ENCODE measurements at regions not wholly inside any gene's neighbourhood (a gene's known extent, or its start where the extent isn't known, plus 50 kb on each side); places are given as distances from the start of the nearest gene placed in this dataset.

- no peaks in the 10 kb centered on the region for H3K9me3 ChIP-seq
- WGBS, 2 donors: 92 to 93% methylated on average over 2 of the region's 2 CpGs
- H3K27me3 ChIP-seq: no peaks in the 10 kb centered on the region
- no peak overlapping the region for H3K27ac ChIP-seq
- H3K36me3 ChIP-seq: no peaks in the 10 kb centered on the region
- no peak for DNase-seq
- H3K4me1 ChIP-seq: no peaks in the 10 kb centered on the region
- no peak for ATAC-seq (ENCODE audit: low FRiP score in 2 of 2)
- H3K4me3 ChIP-seq: no peak overlapping the region
- no peak for TF ChIP-seq EP300 (IDR thresholded peaks at IDR 0.05)
- TF ChIP-seq POLR2A (IDR thresholded peaks at IDR 0.05): no peak
Observed at GRCh38 chr20:12327205-12327604, 409.5 kb downstream of the BTBD3 start.

- Histone ChIP-seq H3K27me3 (no peaks in the 10 kb centered on the region), H3K4me3 (no peak overlapping the region), H3K27ac (no peak overlapping the region), H3K4me1 (no peaks in the 10 kb centered on the region), H3K36me3 (no peaks in the 10 kb centered on the region), H3K9me3 (no peaks in the 10 kb centered on the region)
- WGBS, 2 donors: 80 to 90% methylated on average over 1 of the region's 1 CpG
- DNase-seq: no peak
- TF ChIP-seq EP300 (IDR thresholded peaks at IDR 0.05) (no peak), POLR2A (IDR thresholded peaks at IDR 0.05) (no peak)
- no peak for ATAC-seq (ENCODE audit: low FRiP score in 2 of 2)
Observed at GRCh38 chr20:12331236-12331635, 413.5 kb downstream of the BTBD3 start.

- no peak for ATAC-seq (ENCODE audit: low FRiP score in 2 of 2)
- TF ChIP-seq CTCF (IDR thresholded peaks at IDR 0.05) (no peak), EP300 (IDR thresholded peaks at IDR 0.05) (no peak), POLR2AphosphoS5 (IDR thresholded peaks at IDR 0.05) (no peak), POLR2A (IDR thresholded peaks at IDR 0.05) (no peak)
Observed at GRCh38 chr20:12337601-12338000, 419.9 kb downstream of the BTBD3 start.

GRCh38 chr20:12345978-12346377, 428.3 kb downstream of the BTBD3 start:
- ATAC-seq (ENCODE audit: low FRiP score in 2 of 2) (no peak), DNase-seq (no peak)
- no peaks in the 10 kb centered on the region for H3K9me3 ChIP-seq
- H3K4me1 ChIP-seq: no peaks in the 10 kb centered on the region
- no peak for TF ChIP-seq CTCF (IDR thresholded peaks at IDR 0.05)
- TF ChIP-seq POLR2A (IDR thresholded peaks at IDR 0.05): no peak
- TF ChIP-seq POLR2AphosphoS5 (IDR thresholded peaks at IDR 0.05): no peak
- TF ChIP-seq EP300 (IDR thresholded peaks at IDR 0.05): no peak
- no peaks in the 10 kb centered on the region for H3K36me3 ChIP-seq
- no peak overlapping the region for H3K4me3 ChIP-seq
- no peaks in the 10 kb centered on the region for H3K27me3 ChIP-seq
- WGBS, 2 donors: 97 to 100% methylated on average over 2 of the region's 2 CpGs
- H3K27ac ChIP-seq: no peak overlapping the region

More at GRCh38 chr20:12337601-12338000, 419.9 kb downstream of the BTBD3 start:
- no peak for DNase-seq
- H3K27ac ChIP-seq: no peak overlapping the region
- H3K4me1 ChIP-seq: no peaks in the 10 kb centered on the region
- H3K9me3 ChIP-seq: no peaks in the 10 kb centered on the region
- no peaks in the 10 kb centered on the region for H3K36me3 ChIP-seq
- H3K4me3 ChIP-seq: no peak overlapping the region
- H3K27me3 ChIP-seq: no peaks in the 10 kb centered on the region
- WGBS, 2 donors: 87 to 93% methylated on average over 3 of the region's 3 CpGs

GRCh38 chr20:12353842-12354241, 436.1 kb downstream of the BTBD3 start:
- ATAC-seq (ENCODE audit: low FRiP score in 2 of 2) (no peak), DNase-seq (no peak)
- TF ChIP-seq POLR2AphosphoS5 (IDR thresholded peaks at IDR 0.05): no peak
- Histone ChIP-seq H3K4me3 (no peak overlapping the region), H3K36me3 (no peaks in the 10 kb centered on the region), H3K27ac (no peak overlapping the region), H3K4me1 (no peaks in the 10 kb centered on the region), H3K9me3 (no peaks in the 10 kb centered on the region), H3K27me3 (no peaks in the 10 kb centered on the region)
- WGBS, 2 donors: 52 to 69% methylated on average over 2 of the region's 2 CpGs

- Histone ChIP-seq H3K4me1 (no peaks in the 10 kb centered on the region), H3K9me3 (no peaks in the 10 kb centered on the region), H3K4me3 (no peak overlapping the region), H3K27me3 (no peaks in the 10 kb centered on the region), H3K36me3 (no peaks in the 10 kb centered on the region), H3K27ac (no peak overlapping the region)
- TF ChIP-seq POLR2A (IDR thresholded peaks at IDR 0.05) (no peak), POLR2AphosphoS5 (IDR thresholded peaks at IDR 0.05) (no peak), CTCF (IDR thresholded peaks at IDR 0.05) (no peak), EP300 (IDR thresholded peaks at IDR 0.05) (no peak)
- ATAC-seq (ENCODE audit: low FRiP score in 2 of 2) (no peak), DNase-seq (no peak)
- 39 to 47% methylated on average over 1 of the region's 1 CpG for WGBS, 2 donors
Observed at GRCh38 chr20:12354725-12355124, 437.0 kb downstream of the BTBD3 start.

Data from upper lobe of left lung (tissue), 6 donors.